ENCODE measurements at regions not wholly inside any gene's neighbourhood (a gene's known extent, or its start where the extent isn't known, plus 50 kb on each side); places are given as distances from the start of the nearest gene placed in this dataset.

GRCh38 chr2:217650716-217651360 lies 352.0 kb downstream of the TNS1 start:
- ATAC-seq, result peak; percentile 93

More at GRCh38 chr2:217650716-217651360, 352.0 kb downstream of the TNS1 start:
- no peak for DNase-seq (ENCODE audit: low read depth, low spot score)
- in situ Hi-C loops (cut with MboI) (no loop called here), intact Hi-C loops (cut with micrococcal nuclease; ENCODE audit: unreplicated experiment) (loop anchor here (2.0 kb wide), 1 partner anchor 62 kb away; no protein-coding TSS in a partner anchor)
- Histone ChIP-seq H3K9me3 (replicated peaks; ENCODE audit: control insufficient read depth, insufficient read depth, low read length) (no peaks in the 10 kb centered on the region), H3K4me2 (ENCODE audit: control insufficient read depth, insufficient read depth) (no peak overlapping the region), H3K79me2 (ENCODE audit: control insufficient read depth, insufficient read depth, low read length) (no peaks in the 10 kb centered on the region), H3K4me3 (no peak overlapping the region), H2AFZ (ENCODE audit: control insufficient read depth, low read depth, low read length) (no peak overlapping the region), H3K9ac (ENCODE audit: control insufficient read depth, insufficient read depth, low read length) (no peak overlapping the region), H3K27me3 (replicated peaks in 1 of 2; ENCODE audit: control insufficient read depth in 2 of 2, insufficient read depth in 2 of 2, low read length in 1 of 2) (no peaks in the 10 kb centered on the region; a peak in 2 of 4 replicates), H4K20me1 (ENCODE audit: control insufficient read depth, insufficient read depth) (no peaks in the 10 kb centered on the region; the same call in 1 of the 2 replicates), H3K27ac (ENCODE audit: control insufficient read depth, insufficient read depth) (no peak overlapping the region), H3K36me3 (ENCODE audit: control insufficient read depth in 2 of 2, insufficient read depth in 2 of 2, low read length in 1 of 2) (no peaks in the 10 kb centered on the region), H3K4me1 (ENCODE audit: control insufficient read depth, insufficient read depth, low read length) (no peaks in the 10 kb centered on the region)
- POLR2A ChIA-PET, result no interaction called here
- RAD21 ChIA-PET (ENCODE audit: unreplicated experiment), result interaction anchor here (0.6 to 2.8 kb wide), 8 partner anchors 14 to 932 kb away, joined by 3 to 23 read pairs (median 4); no protein-coding TSS in a partner anchor
- SMC1A ChIA-PET (ENCODE audit: uncharacterized antibody, unreplicated experiment), result interaction anchor here (0.6 to 3.9 kb wide), 9 partner anchors 10 to 102 kb away, joined by 3 to 22 read pairs (median 4); no protein-coding TSS in a partner anchor
- no TSS peak for BruUV-seq (replicated peaks)
- 38% methylated on average over 9 of the region's 9 CpGs for WGBS (ENCODE audit: insufficient coverage, insufficient replicate concordance, low lambda C conversion rate, missing lambda C conversion rate)
- TF ChIP-seq EGR1 (IDR thresholded peaks at IDR 0.05; ENCODE audit: borderline replicate concordance in 1 of 2, low read depth in 2 of 2, low read length in 2 of 2), result no peak
- TF ChIP-seq ZSCAN29 (IDR thresholded peaks at IDR 0.05), result no peak
- peak; percentile 47 for TF ChIP-seq RUNX3 (IDR thresholded peaks at IDR 0.05; ENCODE audit: low read length)
- TF ChIP-seq YY1 (IDR thresholded peaks at IDR 0.05; ENCODE audit: low read depth, low read length), result 0 out of 2 replicates have a peak, but pooled peaks have one; percentile 11
- TF ChIP-seq SMC3 (IDR thresholded peaks at IDR 0.05; ENCODE audit: borderline replicate concordance, low read length), result peak; percentile 63
- TF ChIP-seq RAD21 (IDR thresholded peaks at IDR 0.05; ENCODE audit: insufficient read depth, low read depth, low read length), result peak; percentile 62
- TF ChIP-seq CTCF (IDR thresholded peaks at IDR 0.05 in 2 of 3, conservative IDR thresholded peaks at IDR 0.05 in 1 of 3; ENCODE audit: control insufficient read depth in 2 of 3, extremely low read depth in 1 of 3, insufficient read depth in 1 of 3, low read depth in 3 of 3, low read length in 3 of 3), result peak; percentile 65 to 87 (median 79)
- no peak for TF ChIP-seq ZBTB4 (CRISPR knock-in tag; IDR thresholded peaks at IDR 0.05)
- CTCF ChIA-PET, result interaction anchor here (0.7 to 5.0 kb wide), 29 partner anchors 9 to 950 kb away, joined by 3 to 34 read pairs (median 4); no protein-coding TSS in a partner anchor
- peak; percentile 52 for FAIRE-seq

Measured in GM12878 (cell line).